MM.1S (cell line): ENCODE measurements at regions not wholly inside any gene's neighbourhood (a gene's known extent, or its start where the extent isn't known, plus 50 kb on each side); places are given as distances from the start of the nearest gene placed in this dataset.

Experiments
- DNase-seq: peaks from one replicate; pipeline ENCODE4 v3.0.0-alpha.2; 2015
- H2AFZ ChIP-seq: fragments of 300-600 bp; sonication (generic); 2 replicates; pipeline ENCODE4 v1.6.0; 2016; ENCODE audit warnings: antibody characterized with exemption, low read length
- H3F3A ChIP-seq: fragments of 300-600 bp; sonication (generic); 2 replicates; pipeline ENCODE4 v1.6.1; 2016; ENCODE audit warnings: mild to moderate bottlenecking, antibody characterized with exemption, low read length, moderate library complexity, mixed read lengths; ENCODE audit not compliant: insufficient read depth
- H3K27ac ChIP-seq: fragments of 300-600 bp; sonication (generic); 2 replicates; pipeline ENCODE4 v1.5.1; 2016; ENCODE audit warnings: mild to moderate bottlenecking, low read length
- H3K27me3 ChIP-seq: fragments of 300-600 bp; sonication (generic); replicated peaks from 2 replicates; pipeline ENCODE4 v1.6.0; 2016; ENCODE audit warnings: low read length; ENCODE audit not compliant: insufficient read depth
- H3K36me3 ChIP-seq: fragments of 300-600 bp; sonication (generic); replicated peaks from 2 replicates; pipeline ENCODE4 v1.6.1; 2016; ENCODE audit warnings: mild to moderate bottlenecking, low read length, mixed read lengths; ENCODE audit not compliant: insufficient read depth
- H3K4me1 ChIP-seq: fragments of 300-600 bp; sonication (generic); 2 replicates; pipeline ENCODE4 v1.6.1; 2016; ENCODE audit warnings: low read length, mixed read lengths
- H3K4me2 ChIP-seq: fragments of 300-600 bp; sonication (generic); 2 replicates; pipeline ENCODE4 v1.6.0; 2016; ENCODE audit warnings: low read depth, low read length
- H3K4me3 ChIP-seq: fragments of 300-600 bp; sonication (generic); 2 replicates; pipeline ENCODE4 v1.5.1; 2016; ENCODE audit warnings: low read length, mixed read lengths
- H3K79me2 ChIP-seq: fragments of 300-600 bp; sonication (generic); 2 replicates; pipeline ENCODE4 v1.6.1; 2016; ENCODE audit warnings: mixed run types, low read length, mixed read lengths
- H3K9ac ChIP-seq: fragments of 300-600 bp; sonication (generic); 2 replicates; pipeline ENCODE4 v1.6.1; 2016; ENCODE audit warnings: low read length, mixed read lengths
- H3K9me2 ChIP-seq: fragments of 300-600 bp; sonication (generic); replicated peaks from 2 replicates; pipeline ENCODE4 v1.6.1; 2016; ENCODE audit warnings: mild to moderate bottlenecking, low read length, mixed read lengths; ENCODE audit not compliant: insufficient read depth
- H3K9me3 ChIP-seq: fragments of 300-600 bp; sonication (generic); replicated peaks from 2 replicates; pipeline ENCODE4 v1.6.1; 2016; ENCODE audit warnings: mild to moderate bottlenecking, low read length, mixed read lengths; ENCODE audit not compliant: insufficient read depth
- H4K20me1 ChIP-seq: fragments of 300-600 bp; sonication (generic); 2 replicates; pipeline ENCODE4 v1.6.1; 2016; ENCODE audit warnings: mild to moderate bottlenecking, low read length, moderate library complexity, mixed read lengths; ENCODE audit not compliant: insufficient read depth
- EZH2 ChIP-seq: fragments of 300-600 bp; sonication (generic); optimal IDR thresholded peaks from 2 replicates; pipeline ENCODE3; 2017; ENCODE audit warnings: low read depth, mild to moderate bottlenecking, antibody characterized with exemption, low read length, mixed read lengths
- EZH2phosphoT487 ChIP-seq: fragments of 300-600 bp; sonication (generic); IDR thresholded peaks from 2 replicates; pipeline ENCODE4 v1.6.1; 2018; ENCODE audit warnings: antibody characterized with exemption, low read length
- TF ChIP-seq, protein P1 (sequence below): fragments of 300-600 bp; sonication (generic); IDR thresholded peaks from 2 replicates; pipeline ENCODE4 v1.5.1; 2016; ENCODE audit warnings: antibody characterized with exemption, low read length, mixed read lengths

DNA sequence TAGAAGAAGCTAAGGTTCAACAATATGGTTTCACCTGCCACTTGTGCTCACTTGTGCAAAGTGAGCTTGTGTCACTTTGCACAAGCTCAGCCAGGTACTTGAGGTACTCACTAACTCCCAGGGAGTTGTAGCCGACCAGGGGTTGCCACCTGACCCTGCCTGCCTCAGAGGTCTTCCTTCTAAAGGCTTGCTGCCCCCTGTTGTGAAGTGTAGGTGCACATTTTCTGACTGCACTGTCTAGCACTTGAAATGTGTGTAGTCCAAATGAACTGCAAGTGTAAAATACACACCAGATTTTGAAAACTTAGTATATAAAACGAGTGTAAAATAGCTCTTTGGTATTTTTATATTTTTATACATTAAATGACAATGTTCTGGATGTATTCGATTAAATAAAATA lies 230.8 kb downstream of the DLEU7 start:
- H3F3A ChIP-seq: no peaks in the 10 kb centered on the region
- no peaks in the 10 kb centered on the region for H3K4me1 ChIP-seq
- TF ChIP-seq EZH2: no peak
- TF ChIP-seq, protein P1, sequence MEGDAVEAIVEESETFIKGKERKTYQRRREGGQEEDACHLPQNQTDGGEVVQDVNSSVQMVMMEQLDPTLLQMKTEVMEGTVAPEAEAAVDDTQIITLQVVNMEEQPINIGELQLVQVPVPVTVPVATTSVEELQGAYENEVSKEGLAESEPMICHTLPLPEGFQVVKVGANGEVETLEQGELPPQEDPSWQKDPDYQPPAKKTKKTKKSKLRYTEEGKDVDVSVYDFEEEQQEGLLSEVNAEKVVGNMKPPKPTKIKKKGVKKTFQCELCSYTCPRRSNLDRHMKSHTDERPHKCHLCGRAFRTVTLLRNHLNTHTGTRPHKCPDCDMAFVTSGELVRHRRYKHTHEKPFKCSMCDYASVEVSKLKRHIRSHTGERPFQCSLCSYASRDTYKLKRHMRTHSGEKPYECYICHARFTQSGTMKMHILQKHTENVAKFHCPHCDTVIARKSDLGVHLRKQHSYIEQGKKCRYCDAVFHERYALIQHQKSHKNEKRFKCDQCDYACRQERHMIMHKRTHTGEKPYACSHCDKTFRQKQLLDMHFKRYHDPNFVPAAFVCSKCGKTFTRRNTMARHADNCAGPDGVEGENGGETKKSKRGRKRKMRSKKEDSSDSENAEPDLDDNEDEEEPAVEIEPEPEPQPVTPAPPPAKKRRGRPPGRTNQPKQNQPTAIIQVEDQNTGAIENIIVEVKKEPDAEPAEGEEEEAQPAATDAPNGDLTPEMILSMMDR: no peak
- no peak for TF ChIP-seq EZH2phosphoT487
- no peaks in the 10 kb centered on the region for H3K36me3 ChIP-seq
- no peak overlapping the region for H3K27ac ChIP-seq
- no peaks in the 10 kb centered on the region for H3K9me3 ChIP-seq
- no peak overlapping the region for H3K4me2 ChIP-seq
- H3K27me3 ChIP-seq: no peaks in the 10 kb centered on the region
- H3K79me2 ChIP-seq: no peaks in the 10 kb centered on the region
- H4K20me1 ChIP-seq: no peaks in the 10 kb centered on the region
- no peaks in the 10 kb centered on the region for H3K9me2 ChIP-seq
- H3K4me3 ChIP-seq: no peak overlapping the region
- no peak overlapping the region for H2AFZ ChIP-seq
- no peak for DNase-seq
- no peak overlapping the region for H3K9ac ChIP-seq

DNA sequence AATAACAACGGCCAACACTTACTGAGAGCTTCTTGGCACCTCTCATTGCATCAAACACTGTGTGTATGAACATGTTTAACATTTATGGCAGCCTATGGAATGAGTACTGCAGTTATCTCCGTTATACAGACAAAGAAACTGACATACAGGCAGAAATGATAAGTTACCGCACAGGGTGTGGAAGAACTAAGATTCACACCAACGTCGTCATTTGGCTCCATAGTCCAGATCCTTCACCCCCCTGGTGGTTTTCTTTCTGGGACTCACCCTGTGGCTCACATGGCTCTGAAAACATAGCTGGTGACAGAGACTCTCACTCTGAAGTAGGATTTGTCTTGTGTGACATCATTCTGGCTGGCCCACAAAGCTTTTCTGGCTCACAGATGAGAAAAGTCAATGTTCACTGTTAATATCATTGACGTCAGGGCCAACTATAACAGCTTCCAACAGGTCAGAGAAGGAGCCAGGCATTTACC lies 230.1 kb downstream of the DLEU7 start:
- no peaks in the 10 kb centered on the region for H3K27me3 ChIP-seq
- no peak overlapping the region for H3K9ac ChIP-seq
- no peak overlapping the region for H3K4me3 ChIP-seq
- no peak overlapping the region for H2AFZ ChIP-seq
- no peaks in the 10 kb centered on the region for H3K36me3 ChIP-seq
- no peak for TF ChIP-seq EZH2phosphoT487
- no peak for DNase-seq
- no peaks in the 10 kb centered on the region for H3K9me3 ChIP-seq
- H3F3A ChIP-seq: no peaks in the 10 kb centered on the region
- no peaks in the 10 kb centered on the region for H3K4me1 ChIP-seq
- no peak overlapping the region for H3K27ac ChIP-seq
- no peak overlapping the region for H3K4me2 ChIP-seq
- H3K9me2 ChIP-seq: no peaks in the 10 kb centered on the region
- H3K79me2 ChIP-seq: no peaks in the 10 kb centered on the region
- H4K20me1 ChIP-seq: no peaks in the 10 kb centered on the region

DNA sequence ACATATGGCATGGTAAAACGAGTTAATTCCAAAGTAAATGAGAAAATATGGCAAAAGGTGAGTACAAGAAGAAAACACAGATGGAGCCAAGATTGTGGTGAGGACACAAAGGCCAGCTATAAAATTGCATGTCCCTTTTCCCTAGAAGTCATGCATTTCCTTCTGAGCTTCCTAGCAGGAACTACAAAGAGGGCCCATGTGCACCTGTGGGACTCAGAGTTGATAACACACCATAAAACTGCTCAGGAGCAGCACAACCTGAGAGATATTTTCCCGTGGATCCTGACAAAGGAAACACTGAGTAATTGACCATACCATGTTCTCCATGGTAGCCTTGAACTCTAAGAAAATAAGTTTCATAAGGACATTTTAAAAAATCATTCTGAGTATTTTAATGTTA lies 228.3 kb downstream of the DLEU7 start:
- Histone ChIP-seq H3K9me2 (no peaks in the 10 kb centered on the region), H3K27me3 (no peaks in the 10 kb centered on the region), H3K4me2 (no peak overlapping the region), H3K4me3 (no peak overlapping the region), H3K79me2 (no peaks in the 10 kb centered on the region), H3K27ac (no peak overlapping the region), H3K36me3 (no peaks in the 10 kb centered on the region), H2AFZ (no peak overlapping the region), H3K4me1 (no peaks in the 10 kb centered on the region), H3K9me3 (no peaks in the 10 kb centered on the region), H3K9ac (no peak overlapping the region), H3F3A (no peaks in the 10 kb centered on the region), H4K20me1 (no peaks in the 10 kb centered on the region)
- TF ChIP-seq, protein P1: no peak
- no peak for TF ChIP-seq EZH2
- TF ChIP-seq EZH2phosphoT487: no peak
- no peak for DNase-seq

DNA sequence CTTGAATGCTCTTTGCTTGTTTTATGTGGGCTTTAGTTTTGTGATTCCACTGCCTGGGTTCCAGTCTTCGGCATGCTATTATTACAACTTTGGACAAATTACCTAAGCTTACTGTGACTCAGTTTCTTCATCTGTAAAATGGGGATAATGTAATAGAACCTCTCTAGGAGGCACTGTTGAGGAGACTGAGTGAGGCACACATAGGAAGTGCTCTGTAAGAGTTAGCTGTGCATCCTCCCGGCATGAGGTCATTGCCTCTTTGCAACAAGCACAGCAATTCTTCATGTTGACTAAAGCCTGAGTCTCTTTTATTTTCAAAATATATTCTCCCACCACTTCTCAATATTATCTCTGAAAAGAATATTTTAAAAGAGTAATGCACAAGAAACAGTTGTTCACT lies 227.4 kb downstream of the DLEU7 start:
- H3F3A ChIP-seq: no peaks in the 10 kb centered on the region
- H3K9ac ChIP-seq: no peak overlapping the region
- no peaks in the 10 kb centered on the region for H3K27me3 ChIP-seq
- no peaks in the 10 kb centered on the region for H3K4me1 ChIP-seq
- H3K27ac ChIP-seq: no peak overlapping the region
- TF ChIP-seq EZH2phosphoT487 (no peak), EZH2 (no peak)
- TF ChIP-seq, protein P1: no peak
- no peaks in the 10 kb centered on the region for H3K79me2 ChIP-seq
- no peak overlapping the region for H3K4me2 ChIP-seq
- no peaks in the 10 kb centered on the region for H3K36me3 ChIP-seq
- H3K4me3 ChIP-seq: no peak overlapping the region
- no peak overlapping the region for H2AFZ ChIP-seq
- H4K20me1 ChIP-seq: no peaks in the 10 kb centered on the region
- DNase-seq: no peak
- no peaks in the 10 kb centered on the region for H3K9me2 ChIP-seq
- H3K9me3 ChIP-seq: no peaks in the 10 kb centered on the region
